Astrocyte (in vitro differentiated cells and primary cell): ENCODE measurements at regions not wholly inside any gene's neighbourhood (a gene's known extent, or its start where the extent isn't known, plus 50 kb on each side); places are given as distances from the start of the nearest gene placed in this dataset.

ENCODE experiments used
- DNase-seq: peaks from one replicate; pipeline ENCODE4 v3.0.0-alpha.2; 2010; ENCODE audit warnings: low read depth
- FAIRE-seq: peaks from 2 replicates; lab custom pipeline; 2011; peaks lifted over from hg19 to GRCh38; lab: Jason Lieb, UNC
- H2AFZ ChIP-seq: 2 replicates; pipeline ENCODE4 v1.6.0; 2012; ENCODE audit warnings: low read depth, low read length, inconsistent platforms
- H3K27ac ChIP-seq: 2 replicates; pipeline ENCODE4 v1.5.1; 2011; ENCODE audit warnings: low read depth, low read length, inconsistent platforms
- H3K27me3 ChIP-seq: 2 replicates; pipeline ENCODE4 v1.6.0; 2011; ENCODE audit warnings: low read length, inconsistent platforms; ENCODE audit not compliant: insufficient read depth
- H3K36me3 ChIP-seq: 2 replicates; pipeline ENCODE4 v1.5.1; 2011; ENCODE audit warnings: low read length, inconsistent platforms; ENCODE audit not compliant: insufficient read depth
- H3K4me1 ChIP-seq: 2 replicates; pipeline ENCODE4 v1.5.1; 2011; ENCODE audit warnings: low read length, inconsistent platforms; ENCODE audit not compliant: insufficient read depth
- H3K4me2 ChIP-seq: 2 replicates; pipeline ENCODE4 v1.6.0; 2012; ENCODE audit warnings: low read length, inconsistent platforms
- H3K4me3 ChIP-seq: 2 replicates; pipeline ENCODE4 v1.5.1; 2011; ENCODE audit warnings: low read depth, mild to moderate bottlenecking, low read length, inconsistent platforms; ENCODE audit not compliant: insufficient read depth
- H3K79me2 ChIP-seq: 2 replicates; pipeline ENCODE4 v1.6.0; 2012; ENCODE audit warnings: mild to moderate bottlenecking, low read length, inconsistent platforms; ENCODE audit not compliant: insufficient read depth
- H3K9ac ChIP-seq: 2 replicates; pipeline ENCODE4 v1.6.0; 2012; ENCODE audit warnings: mild to moderate bottlenecking, low read length, inconsistent platforms
- H3K9me3 ChIP-seq: 2 replicates; pipeline ENCODE4 v1.5.1; 2012; ENCODE audit warnings: low read depth, mild to moderate bottlenecking, low read length, inconsistent platforms; ENCODE audit not compliant: insufficient read depth
- H4K20me1 ChIP-seq: 2 replicates; pipeline ENCODE4 v1.6.0; 2012; ENCODE audit warnings: low read length, inconsistent platforms; ENCODE audit not compliant: insufficient read depth
- H3K27ac Mint-ChIP-seq: one replicate; pipeline ENCODE4 v1.8.0; 2021; ENCODE audit warnings: mild to moderate bottlenecking, mixed read lengths; ENCODE audit not compliant: unreplicated experiment
- H3K27me3 Mint-ChIP-seq: one replicate; pipeline ENCODE4 v1.8.0; 2021; ENCODE audit warnings: low read depth, mixed read lengths; ENCODE audit not compliant: unreplicated experiment
- H3K36me3 Mint-ChIP-seq: one replicate; pipeline ENCODE4 v1.8.0; 2021; ENCODE audit warnings: low read depth, mixed read lengths; ENCODE audit not compliant: unreplicated experiment
- H3K4me1 Mint-ChIP-seq: one replicate; pipeline ENCODE4 v1.8.0; 2021; ENCODE audit warnings: low read depth, mixed read lengths; ENCODE audit not compliant: unreplicated experiment
- H3K4me3 Mint-ChIP-seq: one replicate; pipeline ENCODE4 v1.8.0; 2021; ENCODE audit warnings: mild to moderate bottlenecking, moderate library complexity, mixed read lengths; ENCODE audit not compliant: unreplicated experiment
- H3K9me3 Mint-ChIP-seq: one replicate; pipeline ENCODE4 v1.8.0; 2021; ENCODE audit warnings: mild to moderate bottlenecking, mixed read lengths; ENCODE audit not compliant: unreplicated experiment
- EZH2 ChIP-seq: IDR thresholded peaks from 2 replicates; pipeline ENCODE4 v1.6.1; 2012; ENCODE audit warnings: mild to moderate bottlenecking, low read length, inconsistent platforms; ENCODE audit not compliant: insufficient read depth
- TF ChIP-seq, protein P1 (sequence below): IDR thresholded peaks from 2 replicates; pipeline ENCODE4 v1.5.1; 2011; ENCODE audit warnings: low read depth, mild to moderate bottlenecking, inconsistent platforms, low read length, moderate library complexity; ENCODE audit not compliant: insufficient read depth

DNA sequence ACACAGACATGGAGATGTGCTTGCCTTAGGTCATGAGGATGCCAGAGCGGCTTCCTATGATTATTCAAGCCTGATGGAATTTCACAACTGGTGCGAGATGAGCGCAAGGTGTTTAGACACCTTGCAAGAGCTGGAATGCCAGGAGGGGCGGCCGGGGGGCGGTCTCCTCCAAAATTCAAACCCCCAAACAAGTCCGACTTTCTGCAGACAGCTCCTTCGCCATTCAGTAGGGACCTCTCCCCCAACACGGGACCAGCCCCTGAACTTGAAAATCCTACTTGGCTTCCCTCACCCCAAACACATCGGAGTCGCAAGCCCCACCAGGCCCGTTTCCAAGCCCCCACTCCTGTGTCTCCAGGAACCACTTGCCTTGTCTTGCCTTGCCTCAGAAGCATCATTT lies 64.8 kb upstream of the ID2 start:
- H2AFZ ChIP-seq, result no peak overlapping the region
- peaks cover 8% of the 10 kb centered on the region for H3K36me3 Mint-ChIP-seq
- H4K20me1 ChIP-seq, result no peaks in the 10 kb centered on the region
- H3K4me1 ChIP-seq, result no peaks in the 10 kb centered on the region
- no peak for DNase-seq
- H3K27me3 Mint-ChIP-seq, result peaks cover 56% of the 10 kb centered on the region
- no peak overlapping the region for H3K9ac ChIP-seq
- H3K27ac ChIP-seq, result no peak overlapping the region
- TF ChIP-seq, protein P1, sequence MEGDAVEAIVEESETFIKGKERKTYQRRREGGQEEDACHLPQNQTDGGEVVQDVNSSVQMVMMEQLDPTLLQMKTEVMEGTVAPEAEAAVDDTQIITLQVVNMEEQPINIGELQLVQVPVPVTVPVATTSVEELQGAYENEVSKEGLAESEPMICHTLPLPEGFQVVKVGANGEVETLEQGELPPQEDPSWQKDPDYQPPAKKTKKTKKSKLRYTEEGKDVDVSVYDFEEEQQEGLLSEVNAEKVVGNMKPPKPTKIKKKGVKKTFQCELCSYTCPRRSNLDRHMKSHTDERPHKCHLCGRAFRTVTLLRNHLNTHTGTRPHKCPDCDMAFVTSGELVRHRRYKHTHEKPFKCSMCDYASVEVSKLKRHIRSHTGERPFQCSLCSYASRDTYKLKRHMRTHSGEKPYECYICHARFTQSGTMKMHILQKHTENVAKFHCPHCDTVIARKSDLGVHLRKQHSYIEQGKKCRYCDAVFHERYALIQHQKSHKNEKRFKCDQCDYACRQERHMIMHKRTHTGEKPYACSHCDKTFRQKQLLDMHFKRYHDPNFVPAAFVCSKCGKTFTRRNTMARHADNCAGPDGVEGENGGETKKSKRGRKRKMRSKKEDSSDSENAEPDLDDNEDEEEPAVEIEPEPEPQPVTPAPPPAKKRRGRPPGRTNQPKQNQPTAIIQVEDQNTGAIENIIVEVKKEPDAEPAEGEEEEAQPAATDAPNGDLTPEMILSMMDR, result no peak
- no peak for TF ChIP-seq EZH2
- no peak overlapping the region for H3K27ac Mint-ChIP-seq
- no peak for FAIRE-seq
- no peak overlapping the region for H3K4me3 ChIP-seq
- no peaks in the 10 kb centered on the region for H3K79me2 ChIP-seq
- H3K9me3 ChIP-seq, result no peaks in the 10 kb centered on the region
- H3K36me3 ChIP-seq, result no peaks in the 10 kb centered on the region
- no peaks in the 10 kb centered on the region for H3K27me3 ChIP-seq
- no peak overlapping the region for H3K4me2 ChIP-seq
- H3K9me3 Mint-ChIP-seq, result peaks cover 7% of the 10 kb centered on the region
- no peaks in the 10 kb centered on the region for H3K4me1 Mint-ChIP-seq
- no peak overlapping the region for H3K4me3 Mint-ChIP-seq

DNA sequence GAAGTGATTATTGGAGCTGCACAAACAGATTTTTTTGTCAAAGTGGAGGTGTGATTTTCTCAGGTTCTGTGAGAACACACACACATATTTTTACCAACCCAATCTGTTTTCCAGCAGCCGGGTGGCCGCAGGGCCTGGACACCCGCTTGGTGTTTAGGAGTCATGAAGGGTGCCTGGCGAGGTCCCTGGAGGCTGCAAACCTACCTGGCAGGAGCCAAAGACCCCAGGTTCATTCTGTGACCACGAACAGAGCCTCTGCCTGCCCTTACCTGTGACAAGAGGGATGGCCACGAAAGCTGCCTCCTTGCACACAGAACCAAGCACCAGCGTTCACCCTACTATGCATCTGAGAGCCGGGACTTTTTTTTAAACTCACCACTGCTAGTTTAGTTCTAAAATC lies 64.3 kb upstream of the ID2 start:
- FAIRE-seq, result no peak
- Histone ChIP-seq H3K9me3 (no peaks in the 10 kb centered on the region), H3K4me3 (no peak overlapping the region), H3K27me3 (no peaks in the 10 kb centered on the region), H3K9ac (no peak overlapping the region), H3K36me3 (no peaks in the 10 kb centered on the region), H3K4me1 (no peaks in the 10 kb centered on the region), H2AFZ (no peak overlapping the region), H4K20me1 (no peaks in the 10 kb centered on the region), H3K79me2 (no peaks in the 10 kb centered on the region), H3K4me2 (no peak overlapping the region), H3K27ac (no peak overlapping the region)
- Mint-ChIP-seq H3K9me3 (peaks cover 7% of the 10 kb centered on the region), H3K27me3 (peaks cover 58% of the 10 kb centered on the region), H3K4me1 (no peaks in the 10 kb centered on the region), H3K27ac (no peak overlapping the region), H3K36me3 (peaks cover 8% of the 10 kb centered on the region), H3K4me3 (no peak overlapping the region)
- TF ChIP-seq EZH2, result no peak
- TF ChIP-seq, protein P1, result no peak
- no peak for DNase-seq

- H3K36me3 Mint-ChIP-seq, result peaks cover 8% of the 10 kb centered on the region
- H3K9me3 Mint-ChIP-seq, result peaks cover 7% of the 10 kb centered on the region
Observed at GRCh38 chr2:8619071-8619470, 62.8 kb upstream of the ID2 start.

More at GRCh38 chr2:8619071-8619470, 62.8 kb upstream of the ID2 start:
- Histone ChIP-seq H3K27me3 (no peaks in the 10 kb centered on the region), H3K79me2 (no peaks in the 10 kb centered on the region), H3K4me3 (no peak overlapping the region), H3K9ac (no peak overlapping the region), H3K27ac (no peak overlapping the region), H2AFZ (no peak overlapping the region), H3K4me2 (no peak overlapping the region), H3K9me3 (no peaks in the 10 kb centered on the region), H4K20me1 (no peaks in the 10 kb centered on the region), H3K36me3 (no peaks in the 10 kb centered on the region), H3K4me1 (no peaks in the 10 kb centered on the region)
- no peak for DNase-seq
- Mint-ChIP-seq H3K4me3 (no peak overlapping the region), H3K27ac (no peak overlapping the region), H3K27me3 (peaks cover 65% of the 10 kb centered on the region), H3K4me1 (no peaks in the 10 kb centered on the region)
- no peak for FAIRE-seq
- no peak for TF ChIP-seq EZH2
- TF ChIP-seq, protein P1, result no peak
